ENCODE measurements at regions not wholly inside any gene's neighbourhood (a gene's known extent, or its start where the extent isn't known, plus 50 kb on each side); places are given as distances from the start of the nearest gene placed in this dataset.

DNA sequence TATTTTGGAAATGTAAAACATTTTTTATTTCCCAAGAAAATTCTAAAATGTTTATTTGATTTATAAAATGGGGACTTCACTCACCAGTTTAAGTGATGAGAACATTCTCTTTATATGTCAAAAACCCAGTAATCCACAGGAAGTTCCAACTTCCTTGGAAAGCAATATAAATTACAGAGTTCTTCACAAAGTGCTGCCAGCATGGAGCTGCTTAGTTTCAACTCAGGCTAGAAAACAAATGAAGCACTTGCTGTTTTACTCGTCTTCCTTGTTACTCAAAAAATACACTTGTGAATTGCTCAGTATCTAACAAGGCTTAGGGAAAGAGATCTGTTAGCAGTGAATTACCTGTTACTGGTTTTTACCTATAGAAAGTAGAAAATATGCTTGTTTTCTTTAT is 942.7 kb upstream of the MDGA2 start:
- TF ChIP-seq, protein P1, sequence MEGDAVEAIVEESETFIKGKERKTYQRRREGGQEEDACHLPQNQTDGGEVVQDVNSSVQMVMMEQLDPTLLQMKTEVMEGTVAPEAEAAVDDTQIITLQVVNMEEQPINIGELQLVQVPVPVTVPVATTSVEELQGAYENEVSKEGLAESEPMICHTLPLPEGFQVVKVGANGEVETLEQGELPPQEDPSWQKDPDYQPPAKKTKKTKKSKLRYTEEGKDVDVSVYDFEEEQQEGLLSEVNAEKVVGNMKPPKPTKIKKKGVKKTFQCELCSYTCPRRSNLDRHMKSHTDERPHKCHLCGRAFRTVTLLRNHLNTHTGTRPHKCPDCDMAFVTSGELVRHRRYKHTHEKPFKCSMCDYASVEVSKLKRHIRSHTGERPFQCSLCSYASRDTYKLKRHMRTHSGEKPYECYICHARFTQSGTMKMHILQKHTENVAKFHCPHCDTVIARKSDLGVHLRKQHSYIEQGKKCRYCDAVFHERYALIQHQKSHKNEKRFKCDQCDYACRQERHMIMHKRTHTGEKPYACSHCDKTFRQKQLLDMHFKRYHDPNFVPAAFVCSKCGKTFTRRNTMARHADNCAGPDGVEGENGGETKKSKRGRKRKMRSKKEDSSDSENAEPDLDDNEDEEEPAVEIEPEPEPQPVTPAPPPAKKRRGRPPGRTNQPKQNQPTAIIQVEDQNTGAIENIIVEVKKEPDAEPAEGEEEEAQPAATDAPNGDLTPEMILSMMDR (conservative IDR thresholded peaks at IDR 0.05 in 1 of 2, IDR thresholded peaks at IDR 0.05 in 1 of 2; ENCODE audit: extremely low read depth in 1 of 2, insufficient read depth in 1 of 2, low read depth in 1 of 2, low read length in 2 of 2) = no peak
- no peak for TF ChIP-seq EZH2 (IDR thresholded peaks at IDR 0.05; ENCODE audit: borderline replicate concordance, low read length)

All from mammary epithelial cell (primary cell).